Nephron progenitor cell (in vitro differentiated cells): ENCODE measurements at regions not wholly inside any gene's neighbourhood (a gene's known extent, or its start where the extent isn't known, plus 50 kb on each side); places are given as distances from the start of the nearest gene placed in this dataset.

Source experiments
- DNase-seq: peaks from one replicate; pipeline ENCODE4 v3.0.0; 2021
- H3K27ac Mint-ChIP-seq: 2 replicates; pipeline ENCODE4 v1.8.0; 2021; ENCODE audit warnings: mild to moderate bottlenecking, moderate library complexity, mixed read lengths
- H3K27me3 Mint-ChIP-seq: 2 replicates; pipeline ENCODE4 v1.8.0; 2021; ENCODE audit warnings: mild to moderate bottlenecking, low read depth, mixed read lengths; ENCODE audit not compliant: poor library complexity
- H3K36me3 Mint-ChIP-seq: 2 replicates; pipeline ENCODE4 v1.8.0; 2021; ENCODE audit warnings: low read depth, mixed read lengths
- H3K4me1 Mint-ChIP-seq: 2 replicates; pipeline ENCODE4 v1.8.0; 2021; ENCODE audit warnings: mixed read lengths
- H3K4me3 Mint-ChIP-seq: 2 replicates; pipeline ENCODE4 v1.8.0; 2021; ENCODE audit warnings: mild to moderate bottlenecking, moderate library complexity, mixed read lengths
- H3K9me3 Mint-ChIP-seq: 2 replicates; pipeline ENCODE4 v1.8.0; 2021; ENCODE audit warnings: mild to moderate bottlenecking, moderate library complexity, mixed read lengths
- TF ChIP-seq, protein P1 (sequence below): fragments of 200-600 bp; sonication (generic); IDR thresholded peaks from 2 replicates; pipeline ENCODE4 v1.5.0; 2021; ENCODE audit warnings: antibody characterized with exemption

GRCh38 chrX:151239751-151240150, 63.4 kb downstream of the GPR50 start:
- Mint-ChIP-seq H3K9me3 (peaks cover 32% of the 10 kb centered on the region), H3K36me3 (no peaks in the 10 kb centered on the region), H3K4me3 (no peak overlapping the region), H3K4me1 (no peaks in the 10 kb centered on the region), H3K27ac (no peak overlapping the region), H3K27me3 (peaks cover 12% of the 10 kb centered on the region)
- TF ChIP-seq, protein P1, sequence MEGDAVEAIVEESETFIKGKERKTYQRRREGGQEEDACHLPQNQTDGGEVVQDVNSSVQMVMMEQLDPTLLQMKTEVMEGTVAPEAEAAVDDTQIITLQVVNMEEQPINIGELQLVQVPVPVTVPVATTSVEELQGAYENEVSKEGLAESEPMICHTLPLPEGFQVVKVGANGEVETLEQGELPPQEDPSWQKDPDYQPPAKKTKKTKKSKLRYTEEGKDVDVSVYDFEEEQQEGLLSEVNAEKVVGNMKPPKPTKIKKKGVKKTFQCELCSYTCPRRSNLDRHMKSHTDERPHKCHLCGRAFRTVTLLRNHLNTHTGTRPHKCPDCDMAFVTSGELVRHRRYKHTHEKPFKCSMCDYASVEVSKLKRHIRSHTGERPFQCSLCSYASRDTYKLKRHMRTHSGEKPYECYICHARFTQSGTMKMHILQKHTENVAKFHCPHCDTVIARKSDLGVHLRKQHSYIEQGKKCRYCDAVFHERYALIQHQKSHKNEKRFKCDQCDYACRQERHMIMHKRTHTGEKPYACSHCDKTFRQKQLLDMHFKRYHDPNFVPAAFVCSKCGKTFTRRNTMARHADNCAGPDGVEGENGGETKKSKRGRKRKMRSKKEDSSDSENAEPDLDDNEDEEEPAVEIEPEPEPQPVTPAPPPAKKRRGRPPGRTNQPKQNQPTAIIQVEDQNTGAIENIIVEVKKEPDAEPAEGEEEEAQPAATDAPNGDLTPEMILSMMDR: no peak
- no peak for DNase-seq

GRCh38 chrX:151240237-151240636, 63.9 kb downstream of the GPR50 start:
- H3K4me3 Mint-ChIP-seq: no peak overlapping the region
- TF ChIP-seq, protein P1: no peak
- peaks cover 9% of the 10 kb centered on the region for H3K27me3 Mint-ChIP-seq
- H3K9me3 Mint-ChIP-seq: peaks cover 27% of the 10 kb centered on the region
- no peak for DNase-seq
- H3K27ac Mint-ChIP-seq: no peak overlapping the region
- H3K4me1 Mint-ChIP-seq: no peaks in the 10 kb centered on the region
- H3K36me3 Mint-ChIP-seq: no peaks in the 10 kb centered on the region

DNA sequence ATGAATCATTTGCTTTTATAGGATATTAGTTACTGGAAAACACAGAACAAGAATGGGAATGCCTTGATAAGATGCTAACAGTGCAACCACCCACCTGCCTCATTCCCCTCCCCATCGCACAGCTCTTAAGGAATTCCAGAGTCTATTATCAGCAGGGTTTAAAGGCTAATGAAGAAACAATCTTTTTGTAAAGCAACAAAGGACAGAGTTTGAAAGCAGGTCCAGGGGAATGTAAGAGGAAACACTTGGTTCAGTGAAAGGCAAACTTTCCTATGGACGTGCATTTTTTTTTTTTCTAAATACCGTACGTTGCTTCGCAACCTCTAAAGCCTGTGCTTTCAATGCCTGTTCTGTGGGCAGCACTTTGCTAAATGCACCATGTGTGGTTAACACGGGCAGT, 92.5 kb downstream of the GPR50 start:
- TF ChIP-seq, protein P1: no peak

GRCh38 chrX:151279161-151279560, 102.8 kb downstream of the GPR50 start:
- Mint-ChIP-seq H3K9me3 (peaks cover 32% of the 10 kb centered on the region), H3K27ac (no peak overlapping the region), H3K4me1 (no peaks in the 10 kb centered on the region), H3K36me3 (no peaks in the 10 kb centered on the region), H3K27me3 (no peaks in the 10 kb centered on the region), H3K4me3 (no peak overlapping the region)
- no peak for DNase-seq
- TF ChIP-seq, protein P1: no peak

More for the DNA sequence above, 92.5 kb downstream of the GPR50 start:
- no peak overlapping the region for H3K4me3 Mint-ChIP-seq
- H3K36me3 Mint-ChIP-seq: no peaks in the 10 kb centered on the region
- no peak for DNase-seq
- H3K27me3 Mint-ChIP-seq: peaks cover 13% of the 10 kb centered on the region
- H3K4me1 Mint-ChIP-seq: no peaks in the 10 kb centered on the region
- peaks cover 55% of the 10 kb centered on the region for H3K9me3 Mint-ChIP-seq
- H3K27ac Mint-ChIP-seq: no peak overlapping the region

DNA sequence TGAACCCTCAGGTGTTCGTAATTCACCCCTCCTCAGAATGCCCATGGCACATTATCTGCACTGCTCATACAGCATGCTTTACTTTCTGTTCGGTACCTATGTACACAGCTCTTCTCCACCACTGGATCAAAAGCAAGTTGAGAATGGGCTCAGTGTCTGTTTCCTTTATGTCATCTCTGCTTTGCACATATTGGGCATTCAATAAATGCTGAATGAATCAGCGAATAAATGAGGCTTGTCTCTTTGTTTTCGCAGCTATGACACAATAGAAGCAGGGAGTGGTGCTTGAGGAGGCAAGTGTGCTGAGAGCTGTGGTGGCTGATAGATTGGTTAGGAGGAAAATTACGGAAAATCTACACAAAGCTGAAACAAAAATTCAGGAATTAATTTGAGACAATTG, 109.1 kb upstream of the VMA21 start:
- Mint-ChIP-seq H3K4me1 (no peaks in the 10 kb centered on the region), H3K27me3 (no peaks in the 10 kb centered on the region), H3K9me3 (peaks cover 56% of the 10 kb centered on the region), H3K4me3 (no peak overlapping the region), H3K36me3 (no peaks in the 10 kb centered on the region), H3K27ac (no peak overlapping the region)
- no peak for DNase-seq
- TF ChIP-seq, protein P1: no peak

GRCh38 chrX:151323054-151323453, 74.0 kb upstream of the VMA21 start:
- Mint-ChIP-seq H3K4me1 (peaks cover 4% of the 10 kb centered on the region), H3K27ac (no peak overlapping the region), H3K9me3 (peaks cover 20% of the 10 kb centered on the region), H3K36me3 (no peaks in the 10 kb centered on the region), H3K4me3 (no peak overlapping the region), H3K27me3 (no peaks in the 10 kb centered on the region)
- no peak for DNase-seq
- TF ChIP-seq, protein P1: no peak
